ENCODE measurements at regions not wholly inside any gene's neighbourhood (a gene's known extent, or its start where the extent isn't known, plus 50 kb on each side); places are given as distances from the start of the nearest gene placed in this dataset.

GRCh38 chr3:11914041-11914440 lies 67.4 kb upstream of the TAMM41 start:
- TF ChIP-seq CTCF (conservative IDR thresholded peaks at IDR 0.05; ENCODE audit: low read depth in 2 of 2) = no peak
- no peak for TF ChIP-seq EZH2 (IDR thresholded peaks at IDR 0.05; ENCODE audit: low read depth, unreplicated experiment)
- TF ChIP-seq POLR2AphosphoS5 (IDR thresholded peaks at IDR 0.05; ENCODE audit: low read depth) = no peak
